Thoracic aorta (tissue), 2 donors: ENCODE measurements at regions not wholly inside any gene's neighbourhood (a gene's known extent, or its start where the extent isn't known, plus 50 kb on each side); places are given as distances from the start of the nearest gene placed in this dataset.

Experiments
- ATAC-seq: fragments of 150-250 bp; one replicate; pipeline ENCODE4 v1.8.0; 2017; ENCODE audit warnings: low read depth; ENCODE audit not compliant: insufficient number of reproducible peaks, low FRiP score
- DNase-seq: peaks from one replicate; pipeline ENCODE4 v3.0.0-alpha.2; 2020; ENCODE audit warnings: low spot score
- H3K27ac ChIP-seq, 2 donors: fragments of 200-600 bp; sonication (generic); 1 replicate in 1 of 2; 2 replicates in 1 of 2; pipeline ENCODE4 v1.5.1; 2016; ENCODE audit warnings: mild to moderate bottlenecking in 2 of 2, moderate library complexity in 2 of 2
- H3K27me3 ChIP-seq: fragments of 200-600 bp; sonication (generic); replicated peaks from 2 replicates; pipeline ENCODE4 v1.6.0; 2016; ENCODE audit warnings: mild to moderate bottlenecking; ENCODE audit not compliant: insufficient read depth
- H3K36me3 ChIP-seq: fragments of 200-600 bp; sonication (generic); one replicate; pipeline ENCODE4 v1.5.1; 2016
- H3K4me1 ChIP-seq, 2 donors: fragments of 200-600 bp; sonication (generic); 1 replicate in 1 of 2; 2 replicates in 1 of 2; pipeline versions ENCODE4 v1.5.1 to v1.6.0; 2016; ENCODE audit warnings: low read depth in 2 of 2, mild to moderate bottlenecking in 1 of 2; ENCODE audit not compliant: control insufficient read depth in 1 of 2
- H3K4me3 ChIP-seq: fragments of 200-600 bp; sonication (generic); 2 replicates; pipeline ENCODE4 v1.5.1; 2016; ENCODE audit warnings: mild to moderate bottlenecking
- H3K9me3 ChIP-seq: fragments of 200-600 bp; sonication (generic); 2 replicates; pipeline ENCODE4 v1.5.1; 2016
- TF ChIP-seq, protein P1 (sequence below): fragments of 200-600 bp; sonication (generic); IDR thresholded peaks from one replicate; pipeline ENCODE4 v1.5.1; 2019; ENCODE audit warnings: antibody characterized with exemption

DNA sequence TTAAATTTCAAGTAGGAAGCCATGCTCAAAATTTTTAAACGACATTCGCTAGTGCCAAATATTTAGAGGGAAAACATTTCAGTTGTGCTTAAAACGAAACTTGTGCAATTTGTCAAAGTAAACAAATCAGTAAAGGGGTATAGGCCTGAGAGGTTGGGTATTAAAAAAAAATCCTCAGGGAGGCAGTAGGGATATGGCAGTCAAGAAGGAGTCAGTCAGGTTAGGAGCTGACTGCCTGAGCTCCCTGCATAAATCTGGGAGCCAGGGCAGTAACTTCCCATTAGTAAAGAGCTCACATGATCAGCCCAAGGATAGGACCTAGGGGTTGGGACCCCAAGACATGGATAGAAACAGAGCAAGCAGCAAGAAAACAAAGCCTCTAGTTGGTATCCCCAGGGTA is 120.7 kb upstream of the STAC start:
- H3K27me3 ChIP-seq: no peaks in the 10 kb centered on the region
- ATAC-seq: no peak
- H3K27ac ChIP-seq: no peak overlapping the region
- peaks cover 9 to 18% of the 10 kb centered on the region in 2 donors for H3K4me1 ChIP-seq
- TF ChIP-seq, protein P1, sequence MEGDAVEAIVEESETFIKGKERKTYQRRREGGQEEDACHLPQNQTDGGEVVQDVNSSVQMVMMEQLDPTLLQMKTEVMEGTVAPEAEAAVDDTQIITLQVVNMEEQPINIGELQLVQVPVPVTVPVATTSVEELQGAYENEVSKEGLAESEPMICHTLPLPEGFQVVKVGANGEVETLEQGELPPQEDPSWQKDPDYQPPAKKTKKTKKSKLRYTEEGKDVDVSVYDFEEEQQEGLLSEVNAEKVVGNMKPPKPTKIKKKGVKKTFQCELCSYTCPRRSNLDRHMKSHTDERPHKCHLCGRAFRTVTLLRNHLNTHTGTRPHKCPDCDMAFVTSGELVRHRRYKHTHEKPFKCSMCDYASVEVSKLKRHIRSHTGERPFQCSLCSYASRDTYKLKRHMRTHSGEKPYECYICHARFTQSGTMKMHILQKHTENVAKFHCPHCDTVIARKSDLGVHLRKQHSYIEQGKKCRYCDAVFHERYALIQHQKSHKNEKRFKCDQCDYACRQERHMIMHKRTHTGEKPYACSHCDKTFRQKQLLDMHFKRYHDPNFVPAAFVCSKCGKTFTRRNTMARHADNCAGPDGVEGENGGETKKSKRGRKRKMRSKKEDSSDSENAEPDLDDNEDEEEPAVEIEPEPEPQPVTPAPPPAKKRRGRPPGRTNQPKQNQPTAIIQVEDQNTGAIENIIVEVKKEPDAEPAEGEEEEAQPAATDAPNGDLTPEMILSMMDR: no peak
- no peaks in the 10 kb centered on the region for H3K36me3 ChIP-seq
- no peak overlapping the region for H3K4me3 ChIP-seq
- no peaks in the 10 kb centered on the region for H3K9me3 ChIP-seq
- DNase-seq: no peak

DNA sequence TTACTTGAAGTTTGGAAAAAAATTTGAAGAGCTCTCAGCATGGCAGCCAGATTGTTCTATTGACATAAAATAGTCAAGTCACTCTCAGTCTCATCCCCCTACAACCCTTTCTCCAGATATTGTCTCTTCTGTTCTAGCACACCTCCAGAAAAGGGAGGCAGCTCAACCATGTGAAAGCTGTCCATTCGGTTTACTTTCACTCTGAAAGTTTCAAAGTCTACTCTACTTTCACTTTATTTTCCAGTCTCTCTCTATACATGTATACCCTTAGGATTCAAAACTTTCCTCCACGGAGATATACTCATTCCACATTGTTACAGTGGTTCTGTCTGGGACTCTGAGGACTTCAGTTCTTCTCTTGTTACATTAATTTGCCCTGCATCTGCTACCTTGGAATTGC is 111.0 kb upstream of the STAC start:
- TF ChIP-seq, protein P1: no peak
- no peaks in the 10 kb centered on the region for H3K36me3 ChIP-seq
- H3K9me3 ChIP-seq: no peaks in the 10 kb centered on the region
- ATAC-seq (no peak), DNase-seq (no peak)
- H3K4me1 ChIP-seq: no peaks in the 10 kb centered on the region
- no peaks in the 10 kb centered on the region for H3K27me3 ChIP-seq
- H3K4me3 ChIP-seq: no peak overlapping the region
- H3K27ac ChIP-seq: no peak overlapping the region

DNA sequence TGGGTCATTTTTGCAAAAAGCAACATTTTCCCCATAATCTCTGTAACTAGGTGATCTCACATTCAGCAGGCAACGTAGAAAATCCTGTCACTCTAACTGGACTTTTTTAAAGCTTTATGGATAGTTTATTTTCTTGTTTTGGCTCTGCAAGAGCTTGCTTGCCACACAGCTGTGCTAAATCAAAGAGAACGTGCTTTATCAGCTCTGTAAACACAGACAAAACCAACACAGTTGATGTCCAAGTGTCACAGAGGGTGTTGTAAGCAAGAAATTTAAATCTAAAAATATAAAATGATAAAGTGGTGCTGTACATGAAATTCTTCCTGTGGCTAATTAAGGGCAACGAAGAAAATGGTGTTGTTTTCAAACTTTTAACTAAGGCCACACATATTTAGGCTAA is 97.5 kb upstream of the STAC start:
- ATAC-seq (no peak), DNase-seq (no peak)
- H3K4me1 ChIP-seq: peaks cover 0 to 5% of the 10 kb centered on the region in 2 donors
- TF ChIP-seq, protein P1: no peak
- no peak overlapping the region for H3K27ac ChIP-seq
- no peaks in the 10 kb centered on the region for H3K27me3 ChIP-seq
- H3K4me3 ChIP-seq: no peak overlapping the region
- H3K9me3 ChIP-seq: no peaks in the 10 kb centered on the region
- H3K36me3 ChIP-seq: no peaks in the 10 kb centered on the region

GRCh38 chr3:36295296-36295695 is 85.0 kb upstream of the STAC start:
- no peaks in the 10 kb centered on the region for H3K9me3 ChIP-seq
- no peak overlapping the region for H3K27ac ChIP-seq
- H3K36me3 ChIP-seq: no peaks in the 10 kb centered on the region
- H3K27me3 ChIP-seq: no peaks in the 10 kb centered on the region
- ATAC-seq (no peak), DNase-seq (no peak)
- TF ChIP-seq, protein P1: no peak
- peaks cover 12 to 22% of the 10 kb centered on the region in 2 donors for H3K4me1 ChIP-seq
- H3K4me3 ChIP-seq: no peak overlapping the region

DNA sequence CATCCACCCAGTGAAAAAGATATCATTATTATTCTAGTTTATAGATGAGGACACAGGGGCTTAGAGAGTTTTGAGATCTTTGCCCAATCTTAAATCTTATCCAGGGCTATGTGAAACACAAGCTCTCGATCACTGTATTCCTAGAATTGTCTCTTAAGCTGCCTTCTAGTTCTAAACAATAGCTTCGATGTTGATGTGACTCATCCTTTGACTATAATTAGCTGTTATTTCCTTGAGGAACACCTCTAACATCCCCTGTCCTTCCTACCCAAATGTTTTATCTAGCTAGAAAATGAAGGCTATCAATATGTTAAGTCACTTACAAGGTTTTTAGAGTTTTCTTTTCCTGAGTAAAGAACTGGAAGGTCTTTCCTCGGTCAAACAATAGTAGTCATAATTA is 83.1 kb upstream of the STAC start:
- no peak for DNase-seq
- no peak for ATAC-seq
- H3K36me3 ChIP-seq: no peaks in the 10 kb centered on the region
- H3K27ac ChIP-seq: no peak overlapping the region
- H3K9me3 ChIP-seq: no peaks in the 10 kb centered on the region
- TF ChIP-seq, protein P1: no peak
- peak overlapping the region; percentile 45 for H3K4me3 ChIP-seq
- peaks cover 12 to 22% of the 10 kb centered on the region in 2 donors for H3K4me1 ChIP-seq
- no peaks in the 10 kb centered on the region for H3K27me3 ChIP-seq
